ENCODE measurements at regions not wholly inside any gene's neighbourhood (a gene's known extent, or its start where the extent isn't known, plus 50 kb on each side); places are given as distances from the start of the nearest gene placed in this dataset.

DNA sequence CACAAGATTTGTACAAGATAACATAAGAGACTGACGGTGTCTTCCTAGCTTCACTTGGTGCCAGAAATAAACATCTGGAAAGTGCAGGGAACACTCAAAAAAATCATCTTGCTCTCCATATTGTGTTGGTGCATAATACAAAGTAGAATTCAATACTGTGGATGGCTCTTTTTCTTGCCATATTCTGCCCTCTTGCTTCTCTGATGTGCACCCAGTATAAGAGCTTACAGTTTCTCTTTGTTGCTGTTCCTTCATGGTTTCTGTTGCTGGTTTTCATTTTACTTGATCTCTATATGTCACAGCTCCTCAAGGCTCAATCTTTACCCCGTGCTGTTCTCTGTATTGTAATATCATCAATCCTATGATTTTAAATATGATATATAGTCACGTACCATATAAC lies 528.5 kb upstream of the ZP4 start:
- TF ChIP-seq POLR2A (IDR thresholded peaks at IDR 0.05; ENCODE audit: low read depth, low read length) = no peak
- TF ChIP-seq POU2F2 (IDR thresholded peaks at IDR 0.05; ENCODE audit: low read depth, low read length) = no peak
- TF ChIP-seq TAF1 (IDR thresholded peaks at IDR 0.05; ENCODE audit: low read depth, low read length) = no peak
- no peak for TF ChIP-seq POLR2AphosphoS5 (IDR thresholded peaks at IDR 0.05; ENCODE audit: low read depth, low read length)
- TF ChIP-seq PAX5 (IDR thresholded peaks at IDR 0.05; ENCODE audit: insufficient read depth, low read length, severe bottlenecking) = no peak
- no peak for TF ChIP-seq SPI1 (IDR thresholded peaks at IDR 0.05; ENCODE audit: low read depth, low read length)
- FAIRE-seq (no peak), DNase-seq (ENCODE audit: insufficient read length, low spot score) (no peak)

DNA sequence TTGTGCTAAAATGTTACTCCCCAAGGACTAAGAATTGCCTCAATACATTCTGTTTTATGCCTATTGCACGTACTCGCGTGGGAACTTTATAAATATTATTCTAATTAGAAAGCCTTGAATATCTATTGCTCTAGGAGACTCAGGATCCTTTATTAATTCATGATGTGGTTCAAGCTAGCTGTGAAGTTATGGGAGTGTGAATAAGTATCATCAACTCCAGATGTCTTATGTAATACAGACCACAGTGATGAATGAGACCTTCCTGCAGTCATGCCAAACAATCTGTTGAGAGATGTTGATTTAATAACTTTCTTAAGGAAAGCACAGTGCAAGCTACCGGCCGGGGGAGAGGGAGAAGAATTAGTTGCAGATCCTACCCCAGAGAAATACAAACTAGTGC lies 519.2 kb upstream of the ZP4 start:
- FAIRE-seq (no peak), DNase-seq (ENCODE audit: insufficient read length, low spot score) (no peak)
- TF ChIP-seq POLR2A (IDR thresholded peaks at IDR 0.05; ENCODE audit: low read depth, low read length) = no peak
- no peak for TF ChIP-seq SPI1 (IDR thresholded peaks at IDR 0.05; ENCODE audit: low read depth, low read length)
- TF ChIP-seq PAX5 (IDR thresholded peaks at IDR 0.05; ENCODE audit: insufficient read depth, low read length, severe bottlenecking) = no peak
- TF ChIP-seq POLR2AphosphoS5 (IDR thresholded peaks at IDR 0.05; ENCODE audit: low read depth, low read length) = no peak
- TF ChIP-seq POU2F2 (IDR thresholded peaks at IDR 0.05; ENCODE audit: low read depth, low read length) = no peak
- no peak for TF ChIP-seq TAF1 (IDR thresholded peaks at IDR 0.05; ENCODE audit: low read depth, low read length)

DNA sequence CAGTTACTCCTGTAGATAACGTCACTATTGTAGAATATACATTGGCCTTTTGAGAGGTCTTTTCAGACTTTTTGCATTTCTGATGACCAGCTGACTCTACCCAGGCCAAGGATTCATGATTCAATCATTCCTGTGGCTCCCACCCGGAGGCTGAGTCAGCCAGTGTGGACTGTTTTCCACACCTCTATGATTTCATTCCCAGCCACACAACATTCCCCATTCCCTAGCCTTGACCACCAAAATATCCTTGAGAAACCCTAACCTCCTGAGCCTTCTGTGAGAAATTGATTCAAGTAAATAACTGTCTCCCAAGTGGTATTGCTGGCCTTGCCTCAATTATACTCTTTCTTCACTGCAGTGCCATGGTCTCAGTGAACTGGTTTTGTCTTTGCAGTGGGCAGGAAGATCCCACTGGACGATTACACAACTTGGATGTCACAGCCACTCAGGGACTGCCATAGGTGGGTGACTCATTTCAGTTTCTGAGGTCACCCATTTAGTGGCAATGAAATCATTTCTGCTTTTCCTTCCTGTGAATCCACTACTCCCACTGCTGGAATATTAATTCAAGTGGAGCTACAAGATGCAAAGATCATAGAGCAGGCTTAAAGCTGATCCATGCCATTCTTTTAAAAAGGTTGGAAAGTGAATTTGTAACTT lies 518.6 kb upstream of the ZP4 start:
- FAIRE-seq (no peak), DNase-seq (ENCODE audit: insufficient read length, low spot score) (no peak)
- no peak for TF ChIP-seq PAX5 (IDR thresholded peaks at IDR 0.05; ENCODE audit: insufficient read depth, low read length, severe bottlenecking)
- no peak for TF ChIP-seq SPI1 (IDR thresholded peaks at IDR 0.05; ENCODE audit: low read depth, low read length)
- TF ChIP-seq POLR2AphosphoS5 (IDR thresholded peaks at IDR 0.05; ENCODE audit: low read depth, low read length) = no peak
- no peak for TF ChIP-seq POLR2A (IDR thresholded peaks at IDR 0.05; ENCODE audit: low read depth, low read length)
- no peak for TF ChIP-seq POU2F2 (IDR thresholded peaks at IDR 0.05; ENCODE audit: low read depth, low read length)
- TF ChIP-seq TAF1 (IDR thresholded peaks at IDR 0.05; ENCODE audit: low read depth, low read length) = no peak

DNA sequence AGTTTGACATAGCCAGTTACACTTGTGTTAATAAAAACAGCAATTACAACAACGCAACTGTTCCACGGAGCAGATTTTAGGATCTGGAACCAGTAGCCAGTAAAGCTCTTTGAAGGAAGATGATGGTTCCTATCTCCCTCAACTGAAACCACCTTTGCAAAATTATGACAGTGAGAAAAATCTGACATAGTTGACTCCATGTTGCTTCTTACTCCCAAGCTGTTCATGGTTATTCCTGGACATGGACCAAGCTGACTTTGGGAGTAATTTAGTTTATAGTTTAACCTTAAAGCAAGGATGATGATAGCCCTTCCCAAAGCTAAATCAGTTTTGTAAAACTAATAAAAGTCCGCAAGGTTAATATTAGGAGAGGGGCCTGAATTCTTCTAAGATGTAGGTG lies 518.0 kb upstream of the ZP4 start:
- no peak for DNase-seq (ENCODE audit: insufficient read length, low spot score)
- FAIRE-seq = no peak
- TF ChIP-seq TAF1 (IDR thresholded peaks at IDR 0.05; ENCODE audit: low read depth, low read length) = no peak
- no peak for TF ChIP-seq POLR2A (IDR thresholded peaks at IDR 0.05; ENCODE audit: low read depth, low read length)
- no peak for TF ChIP-seq SPI1 (IDR thresholded peaks at IDR 0.05; ENCODE audit: low read depth, low read length)
- no peak for TF ChIP-seq POLR2AphosphoS5 (IDR thresholded peaks at IDR 0.05; ENCODE audit: low read depth, low read length)
- TF ChIP-seq POU2F2 (IDR thresholded peaks at IDR 0.05; ENCODE audit: low read depth, low read length) = no peak
- no peak for TF ChIP-seq PAX5 (IDR thresholded peaks at IDR 0.05; ENCODE audit: insufficient read depth, low read length, severe bottlenecking)

DNA sequence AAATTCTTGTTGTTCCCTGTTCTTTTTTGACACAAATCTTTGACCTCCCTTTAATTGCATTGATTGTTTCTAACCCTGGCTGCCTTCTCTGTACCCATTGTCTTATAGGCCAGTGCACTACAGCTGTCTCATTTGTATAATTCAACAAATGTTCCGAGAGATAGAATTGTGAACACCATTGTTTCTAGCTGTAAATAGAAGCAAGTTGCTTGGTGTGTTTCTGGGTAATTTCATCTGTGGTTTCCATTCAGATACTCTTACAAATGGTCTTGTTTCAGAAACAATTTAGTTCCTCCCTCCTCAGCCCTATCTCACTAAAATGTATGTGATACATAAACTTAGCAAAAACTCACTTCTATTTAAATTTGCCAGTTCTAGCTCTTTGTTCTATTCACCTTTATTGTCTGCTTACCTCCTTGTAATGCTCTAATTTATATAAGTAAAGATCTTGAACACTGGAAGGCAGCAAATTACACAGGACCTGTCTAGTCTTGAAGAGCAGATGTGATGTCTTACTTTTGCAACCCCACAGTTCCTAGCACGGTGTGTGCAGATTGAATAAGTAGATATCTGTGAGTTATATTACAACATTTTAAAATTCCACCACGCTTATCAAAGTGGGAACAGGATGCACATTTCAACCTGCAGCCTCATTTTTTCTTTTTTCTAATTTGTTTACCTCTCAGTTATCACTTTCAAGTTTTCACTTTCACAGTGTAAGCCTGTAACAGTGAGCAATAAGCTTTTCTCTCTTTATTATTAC lies 515.6 kb upstream of the ZP4 start:
- DNase-seq (ENCODE audit: insufficient read length, low spot score) = no peak
- no peak for FAIRE-seq
- TF ChIP-seq TAF1 (IDR thresholded peaks at IDR 0.05; ENCODE audit: low read depth, low read length) (no peak), POU2F2 (IDR thresholded peaks at IDR 0.05; ENCODE audit: low read depth, low read length) (no peak), POLR2A (IDR thresholded peaks at IDR 0.05; ENCODE audit: low read depth, low read length) (no peak), PAX5 (IDR thresholded peaks at IDR 0.05; ENCODE audit: insufficient read depth, low read length, severe bottlenecking) (no peak), POLR2AphosphoS5 (IDR thresholded peaks at IDR 0.05; ENCODE audit: low read depth, low read length) (no peak), SPI1 (IDR thresholded peaks at IDR 0.05; ENCODE audit: low read depth, low read length) (no peak)

DNA sequence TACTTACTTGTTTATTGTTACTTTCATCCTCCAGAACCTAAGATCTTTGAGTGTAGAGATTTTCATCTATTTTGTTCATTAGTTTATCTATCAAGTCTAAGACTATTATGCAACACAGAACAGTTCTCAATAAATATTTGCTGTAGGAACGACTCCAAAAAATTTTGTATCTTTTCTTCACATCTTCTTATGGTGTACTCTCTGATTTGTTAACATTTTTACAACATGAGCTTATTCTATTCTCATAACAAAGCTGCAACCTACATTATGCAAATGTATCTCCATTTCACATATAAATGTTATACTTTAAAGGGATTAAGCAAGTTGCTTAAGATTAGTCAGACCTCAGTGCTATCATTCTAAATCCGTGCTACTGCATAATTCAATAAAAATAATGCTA lies 514.2 kb upstream of the ZP4 start:
- TF ChIP-seq PAX5 (IDR thresholded peaks at IDR 0.05; ENCODE audit: insufficient read depth, low read length, severe bottlenecking) (no peak), POLR2A (IDR thresholded peaks at IDR 0.05; ENCODE audit: low read depth, low read length) (no peak), POU2F2 (IDR thresholded peaks at IDR 0.05; ENCODE audit: low read depth, low read length) (no peak)
- FAIRE-seq (no peak), DNase-seq (ENCODE audit: insufficient read length, low spot score) (no peak)

DNA sequence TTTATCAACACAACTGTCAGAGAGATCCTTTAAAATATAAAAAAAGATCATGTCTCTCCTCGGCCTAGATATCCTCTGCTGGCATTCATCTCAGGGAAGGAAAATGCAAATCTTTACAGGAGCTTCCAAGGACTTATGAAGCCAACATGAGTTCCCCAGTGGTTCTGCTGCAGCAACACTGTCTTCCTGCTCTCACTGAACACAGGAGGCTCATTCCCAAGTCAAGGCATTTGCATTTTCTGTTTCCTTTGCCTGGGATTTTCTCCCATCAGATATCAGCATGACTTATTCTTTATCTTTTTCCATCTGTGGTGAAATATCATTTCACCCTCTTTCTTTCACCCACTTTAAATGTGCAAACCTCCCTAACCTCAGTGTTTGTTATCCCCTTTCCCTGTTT lies 513.8 kb upstream of the ZP4 start:
- DNase-seq (ENCODE audit: insufficient read length, low spot score) (no peak), FAIRE-seq (no peak)
- TF ChIP-seq TAF1 (IDR thresholded peaks at IDR 0.05; ENCODE audit: low read depth, low read length) (no peak), POLR2A (IDR thresholded peaks at IDR 0.05; ENCODE audit: low read depth, low read length) (no peak), PAX5 (IDR thresholded peaks at IDR 0.05; ENCODE audit: insufficient read depth, low read length, severe bottlenecking) (no peak), POLR2AphosphoS5 (IDR thresholded peaks at IDR 0.05; ENCODE audit: low read depth, low read length) (no peak), SPI1 (IDR thresholded peaks at IDR 0.05; ENCODE audit: low read depth, low read length) (no peak), POU2F2 (IDR thresholded peaks at IDR 0.05; ENCODE audit: low read depth, low read length) (no peak)

DNA sequence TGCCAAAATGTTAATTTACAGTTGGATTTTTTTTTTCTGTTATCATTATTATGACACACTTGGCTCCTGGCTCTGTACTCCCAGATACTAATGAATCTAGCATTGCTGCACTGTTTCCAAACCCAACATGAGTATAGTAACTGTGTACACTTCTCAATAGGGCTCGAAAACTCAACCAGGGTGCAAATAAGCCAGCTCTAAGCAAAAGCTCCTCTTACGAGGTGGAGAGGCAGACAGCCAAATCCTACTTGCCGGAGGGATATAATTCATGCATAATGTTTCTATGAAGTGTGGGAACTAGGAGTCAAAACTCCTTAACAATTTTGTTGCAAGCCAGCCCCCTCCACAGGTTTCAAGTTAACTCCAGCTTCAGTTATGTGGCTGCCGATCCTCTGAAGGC lies 510.4 kb upstream of the ZP4 start:
- no peak for FAIRE-seq
- TF ChIP-seq PAX5 (IDR thresholded peaks at IDR 0.05; ENCODE audit: insufficient read depth, low read length, severe bottlenecking) (no peak), TAF1 (IDR thresholded peaks at IDR 0.05; ENCODE audit: low read depth, low read length) (no peak), POU2F2 (IDR thresholded peaks at IDR 0.05; ENCODE audit: low read depth, low read length) (no peak), POLR2A (IDR thresholded peaks at IDR 0.05; ENCODE audit: low read depth, low read length) (no peak), SPI1 (IDR thresholded peaks at IDR 0.05; ENCODE audit: low read depth, low read length) (no peak)

DNA sequence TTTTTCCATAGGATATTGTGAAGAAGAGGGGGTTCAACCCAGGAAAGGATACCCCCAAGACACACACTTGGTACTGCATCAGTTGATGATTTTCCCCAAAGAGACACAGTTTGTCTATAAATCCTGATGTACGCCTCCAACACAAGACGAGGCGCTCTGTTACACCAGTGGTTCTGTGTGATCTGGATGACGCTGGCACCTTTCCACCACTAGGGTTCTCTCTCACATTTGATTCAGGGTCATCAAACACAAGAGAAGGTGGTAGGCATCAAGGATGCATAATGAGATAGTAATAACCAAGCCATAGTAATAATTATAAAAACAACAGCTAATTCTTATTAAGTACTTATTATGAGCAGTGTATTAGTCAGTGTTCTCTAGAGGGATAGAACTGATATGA lies 508.8 kb upstream of the ZP4 start:
- DNase-seq (ENCODE audit: insufficient read length, low spot score) = no peak
- FAIRE-seq = no peak
- TF ChIP-seq POLR2AphosphoS5 (IDR thresholded peaks at IDR 0.05; ENCODE audit: low read depth, low read length) (no peak), POLR2A (IDR thresholded peaks at IDR 0.05; ENCODE audit: low read depth, low read length) (no peak), POU2F2 (IDR thresholded peaks at IDR 0.05; ENCODE audit: low read depth, low read length) (no peak), SPI1 (IDR thresholded peaks at IDR 0.05; ENCODE audit: low read depth, low read length) (no peak), TAF1 (IDR thresholded peaks at IDR 0.05; ENCODE audit: low read depth, low read length) (no peak), PAX5 (IDR thresholded peaks at IDR 0.05; ENCODE audit: insufficient read depth, low read length, severe bottlenecking) (no peak)

More for the DNA sequence above, 510.4 kb upstream of the ZP4 start:
- no peak for DNase-seq (ENCODE audit: insufficient read length, low spot score)

Data from GM12891 (cell line).